Uterus (tissue), 2 donors: ENCODE measurements at regions not wholly inside any gene's neighbourhood (a gene's known extent, or its start where the extent isn't known, plus 50 kb on each side); places are given as distances from the start of the nearest gene placed in this dataset.

Experiments
- CTCF ChIP-seq, 4 experiments: fragments of 200-600 bp in 2 of 4; fragments of 450-650 bp in 2 of 4; sonication (generic) in 2 of 4; IDR thresholded peaks; one replicate each; pipeline ENCODE4 v1.5.1; 2016 to 2019; ENCODE audit warnings: antibody characterized with exemption in 4 of 4, mild to moderate bottlenecking in 2 of 4, moderate library complexity in 1 of 4
- POLR2A ChIP-seq, 2 donors: fragments of 450-650 bp; IDR thresholded peaks; one replicate each; pipeline ENCODE4 v1.6.1; 2016; ENCODE audit warnings: antibody characterized with exemption in 2 of 2, mild to moderate bottlenecking in 1 of 2, moderate library complexity in 1 of 2

GRCh38 chr17:34177642-34178041 is 77.4 kb upstream of the CCL2 start:
- TF ChIP-seq POLR2A (IDR thresholded peaks at IDR 0.05) (no peak), CTCF (IDR thresholded peaks at IDR 0.05) (no peak)
